Neural progenitor cell (in vitro differentiated cells): ENCODE measurements at regions not wholly inside any gene's neighbourhood (a gene's known extent, or its start where the extent isn't known, plus 50 kb on each side); places are given as distances from the start of the nearest gene placed in this dataset.

Source experiments
- DNase-seq: peaks from one replicate; pipeline ENCODE4 v3.0.0-alpha.2; 2016; ENCODE audit warnings: low spot score
- H2AFZ ChIP-seq: fragments of 200-600 bp; sonication (generic); replicated peaks from 2 replicates; pipeline ENCODE4 v1.6.1; 2016; ENCODE audit warnings: antibody characterized with exemption
- H3F3A ChIP-seq: fragments of 200-600 bp; sonication (generic); 2 replicates; pipeline ENCODE4 v1.6.1; 2016; ENCODE audit warnings: antibody characterized with exemption, low read depth
- H3K27ac ChIP-seq: fragments of 200-600 bp; sonication (generic); 2 replicates; pipeline ENCODE4 v1.5.1; 2016; ENCODE audit warnings: mild to moderate bottlenecking
- H3K27me3 ChIP-seq: fragments of 200-600 bp; sonication (generic); 2 replicates; pipeline ENCODE4 v1.6.1; 2016; ENCODE audit warnings: mild to moderate bottlenecking, moderate library complexity
- H3K36me3 ChIP-seq: fragments of 200-600 bp; sonication (generic); 2 replicates; pipeline ENCODE4 v1.5.1; 2016
- H3K4me1 ChIP-seq: fragments of 200-600 bp; sonication (generic); 2 replicates; pipeline ENCODE4 v1.6.1; 2016; ENCODE audit warnings: mixed run types
- H3K4me2 ChIP-seq: fragments of 200-600 bp; sonication (generic); 2 replicates; pipeline ENCODE4 v1.6.1; 2016
- H3K4me3 ChIP-seq: fragments of 200-600 bp; sonication (generic); 2 replicates; pipeline ENCODE4 v1.5.1; 2016
- H3K79me2 ChIP-seq: fragments of 200-600 bp; sonication (generic); 2 replicates; pipeline ENCODE4 v1.6.1; 2016; ENCODE audit warnings: low read depth
- H3K9ac ChIP-seq: fragments of 200-600 bp; sonication (generic); 2 replicates; pipeline ENCODE4 v1.6.1; 2016
- H3K9me3 ChIP-seq: fragments of 200-600 bp; sonication (generic); 2 replicates; pipeline ENCODE4 v1.5.1; 2016; ENCODE audit warnings: low read depth
- H4K20me1 ChIP-seq: fragments of 200-600 bp; sonication (generic); 2 replicates; pipeline ENCODE4 v1.6.1; 2016; ENCODE audit warnings: low read depth
- H3K27ac Mint-ChIP-seq: 3 replicates; pipeline ENCODE4 v1.8.0; 2021; ENCODE audit warnings: mixed read lengths
- H3K27me3 Mint-ChIP-seq: 2 replicates; pipeline ENCODE4 v1.8.0; 2022; ENCODE audit warnings: low read depth, mild to moderate bottlenecking, inconsistent platforms, moderate library complexity, mixed read lengths; ENCODE audit not compliant: insufficient read depth
- H3K36me3 Mint-ChIP-seq: 3 replicates; pipeline ENCODE4 v1.8.0; 2021; ENCODE audit warnings: mixed read lengths
- H3K4me1 Mint-ChIP-seq: 3 replicates; pipeline ENCODE4 v1.8.0; 2021; ENCODE audit warnings: mixed read lengths
- H3K4me3 Mint-ChIP-seq: 3 replicates; pipeline ENCODE4 v1.8.0; 2021; ENCODE audit warnings: mild to moderate bottlenecking, moderate library complexity, mixed read lengths
- H3K9me3 Mint-ChIP-seq: 3 replicates; pipeline ENCODE4 v1.8.0; 2020; ENCODE audit warnings: mixed read lengths
- CTCF ChIP-seq: fragments of 200-600 bp; sonication (generic); IDR thresholded peaks from 2 replicates; pipeline ENCODE4 v1.5.1; 2017; ENCODE audit warnings: antibody characterized with exemption, mild to moderate bottlenecking
- EZH2 ChIP-seq: fragments of 200-600 bp; sonication (generic); IDR thresholded peaks from 2 replicates; pipeline ENCODE4 v1.6.1; 2017; ENCODE audit warnings: antibody characterized with exemption, mild to moderate bottlenecking, moderate library complexity
- EZH2phosphoT487 ChIP-seq: fragments of 200-600 bp; sonication (generic); IDR thresholded peaks from 2 replicates; pipeline ENCODE4 v1.6.1; 2017; ENCODE audit warnings: antibody characterized with exemption

- no peak overlapping the region for H3K9ac ChIP-seq
- peaks cover 21% of the 10 kb centered on the region for H3K4me1 ChIP-seq
- Mint-ChIP-seq H3K36me3 (no peaks in the 10 kb centered on the region), H3K27me3 (peaks cover 13% of the 10 kb centered on the region), H3K27ac (no peak overlapping the region), H3K9me3 (no peaks in the 10 kb centered on the region), H3K4me3 (no peak overlapping the region), H3K4me1 (peaks cover 27% of the 10 kb centered on the region)
- DNase-seq = no peak
- H3K27ac ChIP-seq = no peak overlapping the region
- peaks cover 19% of the 10 kb centered on the region for H3F3A ChIP-seq
- no peaks in the 10 kb centered on the region for H3K9me3 ChIP-seq
- H3K4me2 ChIP-seq = no peak overlapping the region
- no peaks in the 10 kb centered on the region for H3K79me2 ChIP-seq
- peaks cover 3% of the 10 kb centered on the region for H4K20me1 ChIP-seq
- H3K4me3 ChIP-seq = no peak overlapping the region
- H2AFZ ChIP-seq = no peak overlapping the region
- peaks cover 26% of the 10 kb centered on the region for H3K27me3 ChIP-seq
- TF ChIP-seq EZH2phosphoT487 = no peak
- TF ChIP-seq CTCF = no peak
- TF ChIP-seq EZH2 = no peak
- no peaks in the 10 kb centered on the region for H3K36me3 ChIP-seq
Measured at GRCh38 chr1:10869933-10870332, 73.5 kb upstream of the CASZ1 start.

DNA sequence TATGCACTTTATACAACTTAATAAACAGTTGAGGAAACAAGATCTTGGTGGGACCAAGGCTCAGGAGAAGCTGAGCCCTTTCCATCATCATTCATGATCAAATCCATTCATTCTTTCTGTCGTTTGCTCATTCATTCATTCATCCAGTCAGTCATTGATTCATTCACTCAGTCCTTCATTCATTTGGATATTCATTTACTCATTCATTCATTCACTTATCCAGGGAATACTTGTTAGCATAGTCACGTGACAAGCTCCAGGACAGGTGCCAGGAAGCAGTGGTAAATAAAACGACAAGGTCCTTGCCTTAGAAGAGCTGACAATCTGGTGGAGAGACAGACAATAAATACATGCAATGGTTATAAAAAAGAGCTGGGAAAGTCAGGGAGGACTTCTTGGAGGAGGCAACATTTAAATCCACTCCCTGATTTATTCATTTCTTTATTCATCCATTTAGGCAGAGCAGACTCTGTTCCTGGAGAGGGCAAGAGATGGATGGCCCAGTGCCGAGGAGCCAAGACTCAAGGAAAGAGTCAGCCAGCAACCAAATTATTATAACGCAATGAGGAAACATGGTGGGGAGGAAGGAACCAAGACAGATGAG, 74.1 kb upstream of the CASZ1 start:
- DNase-seq = no peak
- no peak overlapping the region for H3K27ac Mint-ChIP-seq
- H3K79me2 ChIP-seq = no peaks in the 10 kb centered on the region

GRCh38 chr1:10873189-10873588, 76.7 kb upstream of the CASZ1 start:
- no peaks in the 10 kb centered on the region for H3F3A ChIP-seq
- H3K36me3 ChIP-seq = no peaks in the 10 kb centered on the region
- no peaks in the 10 kb centered on the region for H3K9me3 Mint-ChIP-seq
- no peaks in the 10 kb centered on the region for H3K36me3 Mint-ChIP-seq
- H3K4me1 Mint-ChIP-seq = peaks cover 18% of the 10 kb centered on the region
- H3K27ac ChIP-seq = no peak overlapping the region
- no peaks in the 10 kb centered on the region for H3K4me1 ChIP-seq
- no peak for TF ChIP-seq CTCF
- no peak for TF ChIP-seq EZH2
- no peak for TF ChIP-seq EZH2phosphoT487
- H3K9ac ChIP-seq = no peak overlapping the region
- H3K27me3 Mint-ChIP-seq = peaks cover 14% of the 10 kb centered on the region
- H3K79me2 ChIP-seq = no peaks in the 10 kb centered on the region
- no peaks in the 10 kb centered on the region for H4K20me1 ChIP-seq
- no peak for DNase-seq
- H3K4me3 Mint-ChIP-seq = peak overlapping the region; percentile 12
- no peak overlapping the region for H2AFZ ChIP-seq
- H3K4me2 ChIP-seq = no peak overlapping the region
- H3K27me3 ChIP-seq = no peaks in the 10 kb centered on the region
- H3K9me3 ChIP-seq = no peaks in the 10 kb centered on the region
- H3K4me3 ChIP-seq = no peak overlapping the region
- no peak overlapping the region for H3K27ac Mint-ChIP-seq

More for the DNA sequence above, 74.1 kb upstream of the CASZ1 start:
- Mint-ChIP-seq H3K4me1 (peaks cover 21% of the 10 kb centered on the region), H3K36me3 (no peaks in the 10 kb centered on the region), H3K27me3 (peaks cover 15% of the 10 kb centered on the region), H3K9me3 (no peaks in the 10 kb centered on the region), H3K4me3 (peak overlapping the region; percentile 11)
- Histone ChIP-seq H3K4me2 (no peak overlapping the region), H3K9ac (no peak overlapping the region), H3K4me3 (no peak overlapping the region), H3K9me3 (no peaks in the 10 kb centered on the region), H4K20me1 (peaks cover 3% of the 10 kb centered on the region), H3F3A (peaks cover 15% of the 10 kb centered on the region), H3K4me1 (peaks cover 19% of the 10 kb centered on the region), H3K27me3 (peaks cover 20% of the 10 kb centered on the region), H3K36me3 (no peaks in the 10 kb centered on the region), H3K27ac (no peak overlapping the region), H2AFZ (no peak overlapping the region)
- no peak for TF ChIP-seq CTCF
- TF ChIP-seq EZH2 = no peak
- no peak for TF ChIP-seq EZH2phosphoT487
